H1 (cell line): ENCODE measurements at regions not wholly inside any gene's neighbourhood (a gene's known extent, or its start where the extent isn't known, plus 50 kb on each side); places are given as distances from the start of the nearest gene placed in this dataset.

Experiments used
- TAF1 ChIP-seq: IDR thresholded peaks from 2 replicates; pipeline ENCODE4 v1.6.1; 2011; ENCODE audit warnings: mild to moderate bottlenecking, low read depth, low read length

DNA sequence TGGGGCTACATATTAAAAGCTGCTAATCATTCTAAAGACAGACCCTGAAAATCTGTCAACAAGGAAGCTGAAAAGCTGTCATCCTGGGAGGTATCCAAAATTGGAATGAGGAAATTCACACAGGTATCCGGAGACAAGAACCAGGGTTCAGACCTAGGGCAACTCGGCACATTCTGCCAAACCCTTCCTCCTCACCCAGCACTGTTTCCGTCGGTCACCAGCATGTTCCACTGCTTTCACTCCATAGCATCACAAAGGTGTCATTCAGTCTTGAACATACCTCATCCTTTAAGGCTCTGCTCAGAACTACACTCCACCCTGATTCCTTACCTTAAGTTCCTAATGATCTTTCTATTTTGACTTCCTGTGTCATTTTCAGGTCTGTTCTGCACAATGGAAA lies 153.1 kb upstream of the RASA1 start (continued):
- no peak for TF ChIP-seq TAF1
